GM13976 (cell line): ENCODE measurements at regions not wholly inside any gene's neighbourhood (a gene's known extent, or its start where the extent isn't known, plus 50 kb on each side); places are given as distances from the start of the nearest gene placed in this dataset.

ENCODE experiments used
- DNase-seq: peaks from one replicate; pipeline ENCODE4 v3.0.0; 2012; ENCODE audit warnings: low spot score
- CTCF ChIP-seq: IDR thresholded peaks from 2 replicates; pipeline ENCODE4 v1.5.1; 2012; ENCODE audit warnings: borderline replicate concordance, mild to moderate bottlenecking; ENCODE audit not compliant: insufficient read depth; ENCODE audit errors: extremely low read depth, missing control alignments, control extremely low read depth
- in situ Hi-C: fragments of 300-500 bp; cut with MboI; formaldehyde crosslinking; loops from one replicate; pipeline ENCODE4 v1.12.0; 2022; ENCODE audit warnings: low sequenced_read_pairs, mixed read lengths, inconsistent platforms; ENCODE audit not compliant: unreplicated experiment

GRCh38 chr4:36702245-36702644, 420.8 kb downstream of the DTHD1 start:
- DNase-seq, result no peak
- TF ChIP-seq CTCF, result no peak
- in situ Hi-C loops, result no loop called here

- in situ Hi-C loops, result no loop called here
- no peak for TF ChIP-seq CTCF
- no peak for DNase-seq
Measured at GRCh38 chr4:36704289-36704688, 422.9 kb downstream of the DTHD1 start.

- no peak for DNase-seq
- in situ Hi-C loops, result no loop called here
- TF ChIP-seq CTCF, result no peak
Measured at GRCh38 chr4:36709991-36710390, 428.6 kb downstream of the DTHD1 start.

GRCh38 chr4:36712013-36712412, 430.6 kb downstream of the DTHD1 start:
- no peak for TF ChIP-seq CTCF
- in situ Hi-C loops, result no loop called here
- no peak for DNase-seq

- in situ Hi-C loops, result no loop called here
- TF ChIP-seq CTCF, result no peak
- no peak for DNase-seq
Measured at GRCh38 chr4:36716874-36717273, 435.5 kb downstream of the DTHD1 start.

- no peak for TF ChIP-seq CTCF
- DNase-seq, result no peak
- in situ Hi-C loops, result no loop called here
Measured at GRCh38 chr4:36719425-36719824, 438.0 kb downstream of the DTHD1 start.

GRCh38 chr4:36722986-36723385, 441.6 kb downstream of the DTHD1 start:
- in situ Hi-C loops, result no loop called here
- DNase-seq, result no peak
- no peak for TF ChIP-seq CTCF
